GM12874 (cell line): ENCODE measurements at regions not wholly inside any gene's neighbourhood (a gene's known extent, or its start where the extent isn't known, plus 50 kb on each side); places are given as distances from the start of the nearest gene placed in this dataset.

Experiments used
- CTCF ChIP-seq: IDR thresholded peaks from 2 replicates; pipeline ENCODE4 v1.5.1; 2011; ENCODE audit warnings: low read depth, mild to moderate bottlenecking, control low read depth, low read length, moderate library complexity; ENCODE audit not compliant: insufficient read depth

DNA sequence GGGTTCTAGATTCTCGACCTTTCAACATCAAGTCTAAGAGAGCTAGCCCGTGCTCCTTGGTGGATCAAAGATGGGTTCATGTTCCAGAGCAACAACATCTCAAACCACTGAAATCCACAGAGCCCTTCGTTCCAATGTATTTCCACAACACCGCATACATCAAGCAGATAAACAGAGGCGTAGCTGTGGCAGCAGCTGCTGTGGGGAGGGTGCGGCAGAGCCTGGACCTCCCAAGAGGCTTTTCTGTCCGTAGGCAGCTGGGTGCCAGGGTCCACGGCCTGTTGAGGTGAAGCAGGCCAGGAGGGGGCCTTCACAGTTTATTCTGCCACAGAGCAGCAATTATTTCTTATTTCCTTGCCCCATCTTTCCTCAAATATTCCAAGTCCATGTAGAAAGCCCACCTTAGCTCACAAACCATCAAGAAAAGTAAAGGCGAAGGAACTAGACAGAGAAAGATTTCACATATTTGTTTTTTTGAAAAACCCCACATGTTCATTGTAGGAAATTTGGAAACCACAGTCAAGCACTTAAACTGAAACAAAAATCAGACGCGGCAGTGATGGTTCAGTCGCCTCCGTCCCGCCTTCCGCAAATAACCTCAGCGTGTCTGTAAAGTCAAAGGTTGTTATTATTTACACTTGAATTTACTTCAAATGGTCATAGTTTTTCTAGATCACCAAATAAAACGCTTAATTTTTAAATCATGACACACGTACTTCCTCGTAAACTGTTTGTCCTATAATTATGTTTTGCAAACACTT, 144.6 kb upstream of the FOXF1 start:
- TF ChIP-seq CTCF, result no peak

GRCh38 chr16:86366481-86366880, 143.8 kb upstream of the FOXF1 start:
- TF ChIP-seq CTCF, result no peak

- TF ChIP-seq CTCF, result no peak
Observed at GRCh38 chr16:86367291-86368072, 142.8 kb upstream of the FOXF1 start.

GRCh38 chr16:86368261-86368660, 142.1 kb upstream of the FOXF1 start:
- no peak for TF ChIP-seq CTCF

- TF ChIP-seq CTCF, result no peak
Observed at GRCh38 chr16:86370062-86370461, 140.3 kb upstream of the FOXF1 start.

GRCh38 chr16:86371083-86371803, 139.1 kb upstream of the FOXF1 start:
- no peak for TF ChIP-seq CTCF

DNA sequence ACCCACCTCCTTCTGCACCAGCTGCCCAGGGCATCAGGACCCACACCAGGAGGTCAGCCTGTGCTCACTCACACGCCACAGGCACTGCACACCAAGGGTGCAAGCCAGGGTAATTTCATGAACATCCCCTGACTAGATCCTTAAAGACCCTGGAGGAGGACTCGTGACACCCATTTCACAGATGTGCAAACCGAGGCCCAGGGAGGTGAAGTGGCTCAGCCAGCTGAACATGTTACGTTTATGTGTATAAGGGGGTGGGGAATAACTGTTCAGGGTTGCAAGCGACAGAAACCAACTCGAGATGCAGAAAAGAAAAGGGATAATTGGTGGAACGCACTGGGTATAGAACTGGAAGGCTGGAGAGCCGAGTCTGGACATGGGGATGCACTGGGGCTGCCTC, 138.1 kb upstream of the FOXF1 start:
- TF ChIP-seq CTCF, result no peak
